H1 (cell line): ENCODE measurements at regions not wholly inside any gene's neighbourhood (a gene's known extent, or its start where the extent isn't known, plus 50 kb on each side); places are given as distances from the start of the nearest gene placed in this dataset.

ENCODE experiments used
- EP300 ChIP-seq, 2 experiments: IDR thresholded peaks; 1 replicate in 1 of 2; 2 replicates in 1 of 2; pipeline ENCODE4 v1.6.1; 2011 to 2012; ENCODE audit warnings: low read depth in 2 of 2, low read length in 2 of 2, mild to moderate bottlenecking in 2 of 2, borderline replicate concordance in 1 of 2, inconsistent platforms in 1 of 2, moderate library complexity in 1 of 2
- EZH2 ChIP-seq: fragments of 200-600 bp; sonication (generic); IDR thresholded peaks from 2 replicates; pipeline ENCODE4 v1.7.1; 2012; ENCODE audit warnings: low read depth, mild to moderate bottlenecking, moderate library complexity, low read length, inconsistent platforms; ENCODE audit not compliant: severe bottlenecking
- HDAC2 ChIP-seq, 2 experiments: fragments of 300-600 bp in 1 of 2; sonication (generic) in 1 of 2; IDR thresholded peaks; 2 replicates each; pipeline ENCODE4 v1.6.1; 2011 to 2012; ENCODE audit warnings: low read depth in 2 of 2, low read length in 2 of 2, mild to moderate bottlenecking in 2 of 2, moderate library complexity in 2 of 2, borderline replicate concordance in 1 of 2, inconsistent platforms in 1 of 2
- JUN ChIP-seq: IDR thresholded peaks from 2 replicates; pipeline ENCODE4 v1.6.1; 2011; ENCODE audit warnings: low read depth, mild to moderate bottlenecking, improper control_type of control experiment, low read length
- MAFK ChIP-seq: IDR thresholded peaks from 2 replicates; pipeline ENCODE4 v1.6.1; 2012; ENCODE audit warnings: low read depth, mild to moderate bottlenecking, improper control_type of control experiment, low read length
- MAX ChIP-seq: IDR thresholded peaks from 2 replicates; pipeline ENCODE4 v1.6.1; 2012; ENCODE audit warnings: inconsistent platforms
- POLR2A ChIP-seq, 2 experiments: IDR thresholded peaks; 1 replicate in 1 of 2; 2 replicates in 1 of 2; pipeline ENCODE4 v1.6.1; 2011; ENCODE audit warnings: low read depth in 2 of 2, low read length in 2 of 2, mild to moderate bottlenecking in 2 of 2; ENCODE audit errors: control extremely low read depth in 1 of 2
- RFX5 ChIP-seq: IDR thresholded peaks from 2 replicates; pipeline ENCODE4 v1.6.1; 2011; ENCODE audit warnings: low read depth, low read length, improper control_type of control experiment, borderline replicate concordance
- SP2 ChIP-seq: IDR thresholded peaks from 2 replicates; pipeline ENCODE4 v1.6.1; 2012; ENCODE audit warnings: mild to moderate bottlenecking, low read length, inconsistent platforms
- TAF7 ChIP-seq: optimal IDR thresholded peaks from 2 replicates; pipeline ENCODE3; 2011; ENCODE audit warnings: low read depth, mild to moderate bottlenecking, inconsistent platforms, low read length, moderate library complexity, borderline replicate concordance
- ZNF274 ChIP-seq: IDR thresholded peaks from 2 replicates; pipeline ENCODE4 v1.7.0; 2012; ENCODE audit warnings: low read length, borderline replicate concordance; ENCODE audit errors: extremely low read depth
- TF ChIP-seq, protein P1 (sequence below), 3 experiments: IDR thresholded peaks; 1 replicate in 2 of 3; 2 replicates in 1 of 3; pipeline versions ENCODE4 v1.5.1 to v1.6.1; 2011; ENCODE audit warnings: low read length in 3 of 3, mild to moderate bottlenecking in 3 of 3, inconsistent platforms in 2 of 3, low read depth in 1 of 3, moderate library complexity in 1 of 3; ENCODE audit not compliant: insufficient read depth in 1 of 3; ENCODE audit errors: control extremely low read depth in 1 of 3

DNA sequence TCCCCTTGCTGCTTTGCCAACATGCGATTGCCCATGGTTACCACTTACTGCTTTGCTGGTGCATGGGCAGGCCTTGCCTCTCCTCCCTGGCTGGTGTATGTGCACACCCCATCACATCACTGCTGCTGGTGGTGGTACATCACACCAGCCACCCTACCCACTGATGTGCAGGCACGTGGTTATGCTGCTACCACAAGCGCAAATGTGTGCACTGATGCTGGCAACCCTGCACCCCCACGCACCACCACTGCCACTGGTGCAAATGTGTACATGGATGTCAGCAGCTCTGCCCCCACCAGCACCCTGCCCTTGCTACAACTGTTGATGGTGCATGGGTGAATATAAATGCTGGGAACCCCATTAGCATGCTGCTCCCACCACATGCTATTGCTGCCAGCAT lies 261.7 kb downstream of the AEBP2 start:
- no peak for TF ChIP-seq SP2
- TF ChIP-seq EZH2: no peak
- TF ChIP-seq, protein P1, sequence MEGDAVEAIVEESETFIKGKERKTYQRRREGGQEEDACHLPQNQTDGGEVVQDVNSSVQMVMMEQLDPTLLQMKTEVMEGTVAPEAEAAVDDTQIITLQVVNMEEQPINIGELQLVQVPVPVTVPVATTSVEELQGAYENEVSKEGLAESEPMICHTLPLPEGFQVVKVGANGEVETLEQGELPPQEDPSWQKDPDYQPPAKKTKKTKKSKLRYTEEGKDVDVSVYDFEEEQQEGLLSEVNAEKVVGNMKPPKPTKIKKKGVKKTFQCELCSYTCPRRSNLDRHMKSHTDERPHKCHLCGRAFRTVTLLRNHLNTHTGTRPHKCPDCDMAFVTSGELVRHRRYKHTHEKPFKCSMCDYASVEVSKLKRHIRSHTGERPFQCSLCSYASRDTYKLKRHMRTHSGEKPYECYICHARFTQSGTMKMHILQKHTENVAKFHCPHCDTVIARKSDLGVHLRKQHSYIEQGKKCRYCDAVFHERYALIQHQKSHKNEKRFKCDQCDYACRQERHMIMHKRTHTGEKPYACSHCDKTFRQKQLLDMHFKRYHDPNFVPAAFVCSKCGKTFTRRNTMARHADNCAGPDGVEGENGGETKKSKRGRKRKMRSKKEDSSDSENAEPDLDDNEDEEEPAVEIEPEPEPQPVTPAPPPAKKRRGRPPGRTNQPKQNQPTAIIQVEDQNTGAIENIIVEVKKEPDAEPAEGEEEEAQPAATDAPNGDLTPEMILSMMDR (IDR thresholded peaks at IDR 0.05; ENCODE audit: control extremely low read depth in 1 of 3, insufficient read depth in 1 of 3, low read depth in 1 of 3, low read length in 3 of 3): no peak
- TF ChIP-seq JUN: no peak
- no peak for TF ChIP-seq MAX
- TF ChIP-seq TAF7: no peak
- no peak for TF ChIP-seq EP300 (IDR thresholded peaks at IDR 0.05; ENCODE audit: borderline replicate concordance in 1 of 2, low read depth in 2 of 2, low read length in 2 of 2)
- no peak for TF ChIP-seq MAFK
- TF ChIP-seq RFX5: no peak
- no peak for TF ChIP-seq POLR2A (IDR thresholded peaks at IDR 0.05; ENCODE audit: control extremely low read depth in 1 of 2, low read depth in 2 of 2, low read length in 2 of 2)
- no peak for TF ChIP-seq ZNF274
- no peak for TF ChIP-seq HDAC2 (IDR thresholded peaks at IDR 0.05; ENCODE audit: borderline replicate concordance in 1 of 2, low read depth in 2 of 2, low read length in 2 of 2)
